GM10248 (cell line): ENCODE measurements at regions not wholly inside any gene's neighbourhood (a gene's known extent, or its start where the extent isn't known, plus 50 kb on each side); places are given as distances from the start of the nearest gene placed in this dataset.
"Not testable (repeated sequence)": the region's sequence is repeated elsewhere in the genome, so short reads cannot be mapped to it uniquely, and the experiment has no call there.

Source experiments
- CTCF ChIA-PET: fragments of 300-600 bp; sonication (Branson Sonifier 250); formaldehyde crosslinking; extraction: SDS; loops from one replicate; lab custom pipeline; 2021; ENCODE audit warnings: antibody characterized with exemption; lab: Yijun Ruan, JAX
- POLR2A ChIA-PET: fragments of 350-650 bp; sonication (Branson Sonifier 250); formaldehyde crosslinking; extraction: SDS; loops from one replicate; lab custom pipeline; 2020; ENCODE audit warnings: antibody characterized with exemption; lab: Yijun Ruan, JAX
- DNase-seq: peaks from one replicate; pipeline ENCODE4 v3.0.0; 2012; ENCODE audit errors: extremely low spot score
- CTCF ChIP-seq: IDR thresholded peaks from 2 replicates; pipeline ENCODE4 v1.5.1; 2012; ENCODE audit warnings: mild to moderate bottlenecking, low read depth; ENCODE audit errors: extremely low read depth, missing control alignments, control extremely low read depth

DNA sequence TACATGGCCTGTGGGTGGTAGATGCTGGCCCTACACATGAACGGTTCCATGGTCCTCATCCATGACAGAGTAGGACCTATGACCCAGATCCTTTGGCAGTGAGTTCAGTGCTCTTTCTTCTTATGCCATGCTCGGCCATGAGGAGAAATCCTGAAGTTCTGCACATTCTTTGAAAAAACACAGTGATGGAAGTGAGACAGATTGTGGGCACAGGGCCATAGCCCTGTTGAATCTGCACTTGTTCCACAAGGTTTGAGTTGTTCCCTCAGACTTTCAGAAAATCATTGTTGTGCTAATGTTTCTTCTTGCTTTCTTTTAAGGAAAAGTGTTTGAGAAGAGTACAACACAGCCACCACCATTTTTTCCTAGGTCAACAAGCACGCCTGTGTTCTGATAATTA, 180.0 kb downstream of the C12orf75 start:
- no peak for DNase-seq
- POLR2A ChIA-PET, result no interaction called here
- CTCF ChIA-PET, result no interaction called here
- TF ChIP-seq CTCF, result no peak

GRCh38 chr12:105512861-105513260, 182.4 kb downstream of the C12orf75 start:
- POLR2A ChIA-PET, CTCF ChIA-PET, DNase-seq: not testable (repeated sequence)

DNA sequence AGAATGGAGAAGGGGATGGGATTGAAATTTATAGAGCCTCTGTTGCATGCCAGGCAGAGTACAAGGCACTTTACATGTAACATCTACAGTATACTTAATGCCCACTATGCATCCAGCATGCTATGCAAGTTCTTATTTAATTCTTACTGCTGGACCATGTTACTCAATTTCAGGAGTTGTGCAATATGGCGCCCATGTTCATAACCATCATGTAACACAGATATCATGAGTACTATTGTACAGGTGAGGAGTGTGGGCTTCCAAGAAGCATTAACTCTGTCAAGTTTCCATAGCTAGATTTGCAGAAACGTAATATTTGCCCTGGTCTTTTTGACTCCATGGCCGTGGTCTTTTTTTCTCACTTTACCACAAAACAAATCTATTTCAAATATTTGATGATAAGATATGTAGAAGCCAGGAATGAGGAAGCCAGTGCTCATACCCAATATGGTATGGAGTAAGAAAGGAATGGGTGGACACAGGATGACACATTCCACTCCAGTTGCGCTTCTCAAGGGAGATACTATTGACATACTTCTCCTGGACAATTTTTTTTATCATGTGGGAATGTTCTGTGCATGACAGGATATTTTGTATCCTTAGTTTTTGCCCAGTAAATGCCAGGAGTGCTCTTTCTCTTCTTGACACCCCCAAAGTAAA, 191.8 kb downstream of the C12orf75 start:
- no peak for TF ChIP-seq CTCF
- POLR2A ChIA-PET, result no interaction called here
- CTCF ChIA-PET, result no interaction called here
- DNase-seq, result no peak

- no peak for TF ChIP-seq CTCF
- DNase-seq, result no peak
- ChIA-PET CTCF (interaction anchor here (1.3 kb wide), 1 partner anchor 61 kb away, joined by 3 read pairs; no protein-coding TSS in a partner anchor), POLR2A (no interaction called here)
Measured at GRCh38 chr12:105523164-105524057, 192.9 kb downstream of the C12orf75 start.

DNA sequence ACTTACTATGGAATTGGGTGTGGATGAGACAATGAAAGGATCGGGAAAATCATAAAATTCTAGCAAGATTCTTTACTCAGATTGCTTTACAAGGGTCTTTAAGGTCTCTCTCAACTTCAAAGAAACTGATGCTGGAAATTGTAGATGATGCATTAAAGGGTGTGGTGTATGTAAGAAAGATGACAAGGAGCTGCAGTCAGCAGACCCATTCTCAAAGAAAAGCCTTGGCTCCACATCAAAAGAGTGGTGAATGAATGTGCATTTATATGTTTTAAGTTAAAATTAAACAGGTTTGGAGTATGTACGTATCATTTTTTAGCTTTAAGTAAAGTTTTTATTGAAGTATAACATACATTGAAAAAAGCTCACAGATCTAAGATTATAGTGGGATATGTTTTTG, 194.5 kb downstream of the C12orf75 start:
- POLR2A ChIA-PET, result no interaction called here
- no peak for TF ChIP-seq CTCF
- CTCF ChIA-PET, result interaction anchor here (1.1 to 1.5 kb wide), 3 partner anchors 15 to 59 kb away, joined by 3 to 4 read pairs (median 3); no protein-coding TSS in a partner anchor
- no peak for DNase-seq

GRCh38 chr12:105534068-105534467, 203.6 kb downstream of the C12orf75 start:
- ChIA-PET POLR2A (no interaction called here), CTCF (no interaction called here)
- TF ChIP-seq CTCF, result no peak
- DNase-seq, result no peak

DNA sequence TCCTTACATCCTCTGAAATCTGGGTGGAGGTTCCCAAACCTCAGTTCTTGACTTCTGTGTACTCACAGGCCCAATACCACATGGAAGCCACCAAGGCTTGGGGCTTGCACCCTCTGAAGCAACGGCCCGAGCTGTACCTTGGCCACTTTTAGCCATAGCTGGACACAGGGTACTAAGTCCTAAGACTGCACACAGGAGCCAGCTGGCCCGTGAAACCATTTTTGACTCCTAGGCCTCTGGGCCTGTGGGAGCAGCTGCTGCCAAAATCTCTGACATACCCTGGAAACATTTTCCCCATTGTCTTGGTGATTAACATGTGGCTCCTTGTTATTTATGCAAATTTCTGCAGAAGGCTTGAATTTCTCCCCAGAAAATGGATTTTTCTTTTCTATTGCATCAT, 204.5 kb downstream of the C12orf75 start:
- POLR2A ChIA-PET, CTCF ChIA-PET, DNase-seq: not testable (repeated sequence)
